GM12864 (cell line): ENCODE measurements at regions not wholly inside any gene's neighbourhood (a gene's known extent, or its start where the extent isn't known, plus 50 kb on each side); places are given as distances from the start of the nearest gene placed in this dataset.

Source experiments
- DNase-seq: peaks from one replicate; pipeline ENCODE4 v3.0.0-alpha.2; 2011; ENCODE audit warnings: low read depth
- H3K4me3 ChIP-seq: 2 replicates; pipeline ENCODE4 v1.5.1; 2011; ENCODE audit warnings: mild to moderate bottlenecking, low read depth, low read length, control low read depth
- TF ChIP-seq, protein P1 (sequence below): IDR thresholded peaks from 2 replicates; pipeline ENCODE4 v1.5.1; 2011; ENCODE audit warnings: low read depth, mild to moderate bottlenecking, moderate library complexity, low read length, control low read depth, inconsistent platforms; ENCODE audit errors: missing control alignments

DNA sequence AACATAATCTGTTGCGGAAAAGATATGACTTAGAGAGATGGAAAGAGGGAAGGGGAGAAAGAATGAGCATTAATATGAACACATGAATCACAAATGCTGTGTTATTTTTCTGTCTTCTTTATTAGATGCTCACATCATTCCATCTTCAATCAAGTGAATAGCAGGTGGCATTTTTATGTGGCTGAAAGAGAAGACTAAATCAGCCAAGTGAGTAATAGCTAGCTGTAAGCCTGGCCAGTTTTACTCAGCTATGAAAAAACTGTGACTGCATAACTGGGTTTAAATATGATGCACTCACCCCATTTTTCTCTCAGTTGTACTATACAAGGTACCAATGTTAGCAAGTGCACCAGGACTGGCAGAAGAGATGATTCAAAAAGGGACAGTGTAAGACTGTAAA is 571.1 kb downstream of the JRKL start:
- TF ChIP-seq, protein P1, sequence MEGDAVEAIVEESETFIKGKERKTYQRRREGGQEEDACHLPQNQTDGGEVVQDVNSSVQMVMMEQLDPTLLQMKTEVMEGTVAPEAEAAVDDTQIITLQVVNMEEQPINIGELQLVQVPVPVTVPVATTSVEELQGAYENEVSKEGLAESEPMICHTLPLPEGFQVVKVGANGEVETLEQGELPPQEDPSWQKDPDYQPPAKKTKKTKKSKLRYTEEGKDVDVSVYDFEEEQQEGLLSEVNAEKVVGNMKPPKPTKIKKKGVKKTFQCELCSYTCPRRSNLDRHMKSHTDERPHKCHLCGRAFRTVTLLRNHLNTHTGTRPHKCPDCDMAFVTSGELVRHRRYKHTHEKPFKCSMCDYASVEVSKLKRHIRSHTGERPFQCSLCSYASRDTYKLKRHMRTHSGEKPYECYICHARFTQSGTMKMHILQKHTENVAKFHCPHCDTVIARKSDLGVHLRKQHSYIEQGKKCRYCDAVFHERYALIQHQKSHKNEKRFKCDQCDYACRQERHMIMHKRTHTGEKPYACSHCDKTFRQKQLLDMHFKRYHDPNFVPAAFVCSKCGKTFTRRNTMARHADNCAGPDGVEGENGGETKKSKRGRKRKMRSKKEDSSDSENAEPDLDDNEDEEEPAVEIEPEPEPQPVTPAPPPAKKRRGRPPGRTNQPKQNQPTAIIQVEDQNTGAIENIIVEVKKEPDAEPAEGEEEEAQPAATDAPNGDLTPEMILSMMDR, result no peak
- DNase-seq, result no peak
- H3K4me3 ChIP-seq, result no peak overlapping the region

DNA sequence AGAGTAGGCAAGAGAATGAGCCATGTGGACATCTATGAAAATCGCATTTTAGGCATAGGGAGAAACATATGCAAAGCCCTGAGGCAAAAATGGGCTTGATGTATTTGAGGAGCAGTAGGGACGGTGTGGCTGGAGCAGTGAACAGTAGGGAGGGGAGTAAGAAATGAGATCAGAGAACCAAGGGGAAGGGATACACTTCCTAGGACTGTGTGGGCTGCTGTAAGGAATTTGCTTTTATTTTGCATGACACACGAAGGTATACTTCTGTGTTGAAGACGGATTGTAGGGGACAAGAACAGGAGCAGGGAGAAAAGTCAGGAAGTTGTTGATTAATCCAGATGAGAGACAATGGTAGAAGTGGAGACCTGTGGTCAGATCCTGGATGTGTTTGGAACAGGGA is 572.1 kb downstream of the JRKL start:
- TF ChIP-seq, protein P1, result no peak
- DNase-seq, result no peak
- no peak overlapping the region for H3K4me3 ChIP-seq

DNA sequence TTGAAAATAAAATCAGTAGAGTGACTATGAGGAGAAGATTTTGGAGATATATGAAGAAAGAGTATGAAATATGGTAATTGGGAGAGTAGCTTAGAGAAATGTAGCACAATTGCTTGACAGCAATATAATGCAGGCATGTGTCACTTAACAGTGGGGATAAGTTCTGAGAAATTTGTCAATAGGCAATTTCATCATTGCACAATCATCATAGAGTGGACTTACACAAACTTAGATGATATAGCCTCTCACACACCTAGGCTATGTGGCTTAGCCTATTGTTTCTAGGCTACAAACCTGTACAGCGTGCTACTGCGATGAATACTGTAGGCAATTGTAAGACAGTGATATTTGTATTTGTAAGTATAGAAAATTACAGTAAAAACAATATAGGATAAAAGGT is 573.6 kb downstream of the JRKL start:
- H3K4me3 ChIP-seq, result no peak overlapping the region
- no peak for DNase-seq
- TF ChIP-seq, protein P1, result no peak

DNA sequence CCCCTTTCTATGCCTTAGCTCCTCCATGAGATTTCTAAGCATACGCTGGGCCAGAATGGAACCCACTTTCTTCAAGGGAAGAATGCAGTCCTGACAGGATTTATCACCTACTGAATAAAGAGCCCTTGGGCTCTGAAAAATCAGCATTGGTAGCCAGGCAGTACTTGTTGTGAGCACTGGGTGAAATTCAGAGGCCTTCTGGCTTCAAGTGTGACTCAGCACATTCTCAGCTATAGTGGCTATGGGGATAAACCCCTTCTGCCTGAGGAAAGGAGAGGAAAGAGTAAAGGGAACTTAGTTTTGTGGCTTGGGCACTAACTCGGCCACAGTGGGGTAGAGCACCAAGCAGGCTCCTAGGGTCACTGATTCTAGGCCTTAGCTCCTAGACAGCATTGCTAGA is 574.8 kb downstream of the JRKL start:
- TF ChIP-seq, protein P1, result no peak
- no peak for DNase-seq
- H3K4me3 ChIP-seq, result no peak overlapping the region

DNA sequence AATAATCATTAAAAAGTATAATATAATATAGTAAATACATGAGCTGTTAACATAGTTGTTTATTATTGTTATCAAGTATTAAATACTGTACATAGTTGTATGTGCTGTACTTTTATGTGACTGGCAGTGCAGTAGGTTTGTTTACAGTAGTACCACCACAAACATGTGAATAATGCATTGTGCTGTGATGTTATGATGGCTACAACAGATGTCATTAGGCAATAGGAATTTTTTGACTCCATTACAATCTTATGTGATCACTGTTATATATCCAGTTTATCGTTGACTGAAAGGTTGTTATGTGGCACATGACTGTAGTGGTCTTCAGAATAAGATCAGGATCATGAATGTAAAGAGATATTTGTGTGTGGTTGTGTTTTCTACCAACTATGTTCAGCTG is 577.8 kb downstream of the JRKL start:
- TF ChIP-seq, protein P1, result no peak
- no peak for DNase-seq
- H3K4me3 ChIP-seq, result no peak overlapping the region

DNA sequence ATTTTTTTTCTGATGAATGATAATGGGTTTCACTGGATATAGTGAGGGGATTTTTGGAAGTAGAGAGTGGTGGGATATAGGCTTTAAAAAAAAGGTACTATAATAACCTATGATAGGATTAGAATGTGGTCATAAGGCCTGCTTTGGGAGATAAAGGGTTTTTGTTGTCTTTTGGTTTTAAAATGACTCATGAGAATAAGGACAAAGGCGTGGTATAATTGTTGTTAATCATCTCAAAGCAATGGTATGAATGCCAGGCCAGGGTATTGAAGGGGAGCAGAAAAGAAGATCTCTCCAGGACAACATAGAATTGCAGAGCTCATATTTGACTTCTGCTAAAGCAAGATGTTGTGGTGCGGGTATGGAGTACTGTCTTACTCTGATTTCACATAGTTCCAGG is 579.4 kb downstream of the JRKL start:
- TF ChIP-seq, protein P1, result no peak
- no peak overlapping the region for H3K4me3 ChIP-seq
- no peak for DNase-seq

DNA sequence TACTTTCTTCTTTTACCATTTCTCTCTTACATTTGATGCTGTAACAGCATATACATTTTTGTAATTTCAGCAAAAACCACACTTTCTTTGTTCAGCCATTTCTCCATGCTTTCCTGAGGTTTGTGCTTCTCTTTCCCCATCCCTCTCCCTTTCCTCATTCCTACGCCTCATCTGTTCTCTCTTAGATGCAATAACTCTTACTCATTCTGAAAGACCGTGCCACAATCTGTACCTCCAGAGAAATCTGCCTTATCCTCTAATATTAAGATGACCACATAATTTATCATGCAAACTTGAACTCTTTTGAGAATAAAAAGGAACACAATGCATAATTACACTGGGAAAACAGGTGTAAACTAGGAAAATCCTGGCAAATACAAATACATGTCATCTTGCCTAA is 588.9 kb downstream of the JRKL start:
- DNase-seq, result no peak
- TF ChIP-seq, protein P1, result no peak
- no peak overlapping the region for H3K4me3 ChIP-seq
